ENCODE measurements at regions not wholly inside any gene's neighbourhood (a gene's known extent, or its start where the extent isn't known, plus 50 kb on each side); places are given as distances from the start of the nearest gene placed in this dataset.

DNA sequence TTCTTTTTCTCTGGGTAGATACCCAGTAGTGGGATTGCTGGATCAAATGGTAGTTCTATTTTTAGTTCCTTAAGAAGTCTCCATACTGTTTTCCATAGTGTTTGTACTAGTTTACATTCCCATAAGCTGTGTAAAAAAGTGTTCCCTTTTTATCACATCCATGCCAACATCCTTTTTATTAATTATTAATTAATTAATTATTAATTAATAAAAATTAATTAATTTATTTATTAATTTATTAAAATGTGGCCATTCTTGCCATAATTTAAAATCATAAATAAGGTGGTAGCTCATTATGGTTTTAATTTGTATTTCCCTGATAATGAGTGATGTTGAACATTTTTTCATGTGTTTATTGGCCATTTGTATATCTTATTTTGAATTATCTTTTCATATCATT, 173.9 kb upstream of the FOXN2 start:
- DNase-seq (ENCODE audit: low read depth): no peak

DNA sequence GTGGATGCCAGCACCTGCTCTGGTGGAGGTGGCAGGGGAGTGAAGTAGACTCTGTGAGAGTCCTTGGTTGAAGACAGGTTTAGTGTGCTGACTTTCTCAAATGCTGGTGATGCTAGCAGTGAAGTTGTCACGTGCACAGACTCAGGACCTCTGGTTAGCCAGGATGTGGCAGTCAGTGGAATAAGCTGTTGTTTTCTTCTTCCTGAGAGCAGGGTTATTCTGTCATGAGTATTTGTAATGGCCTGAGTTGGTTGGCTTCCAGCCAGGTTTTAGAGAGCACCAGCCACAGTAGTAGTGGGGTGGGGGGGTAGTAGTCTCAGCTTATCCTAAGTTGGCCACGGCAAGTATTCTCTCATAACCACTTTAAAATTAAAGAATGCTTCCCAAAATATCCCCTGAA, 169.7 kb upstream of the FOXN2 start:
- no peak for DNase-seq (ENCODE audit: low read depth)

DNA sequence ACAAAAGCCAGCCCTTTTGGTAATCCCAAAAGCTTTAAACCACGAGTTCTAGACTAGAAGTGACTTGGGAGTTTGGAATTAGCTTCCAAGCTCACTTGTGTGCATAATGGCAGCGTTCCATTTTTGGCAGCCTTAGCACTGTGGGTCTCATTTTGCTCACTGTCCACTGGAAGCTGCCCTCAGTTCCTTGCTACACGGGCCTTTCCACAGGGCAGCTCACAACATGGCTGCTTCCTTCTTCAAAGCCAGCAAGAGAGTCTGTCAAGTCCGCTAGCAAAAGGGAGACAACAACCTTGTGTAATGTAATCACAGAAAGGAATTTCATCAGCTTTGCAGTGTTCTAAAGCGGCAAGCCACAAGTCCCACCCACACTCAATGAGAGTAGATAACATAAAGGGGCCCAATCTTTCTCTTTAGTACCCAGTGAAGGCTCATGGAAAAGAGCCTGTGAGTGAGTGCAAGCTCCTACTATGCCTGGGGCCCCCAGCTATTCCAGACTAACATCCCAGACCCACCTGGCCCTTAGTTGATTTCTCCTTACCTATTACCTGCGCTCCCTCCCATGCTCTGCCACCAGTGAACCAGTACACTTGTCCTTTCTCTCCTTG, 168.5 kb upstream of the FOXN2 start:
- DNase-seq (ENCODE audit: low read depth): no peak

DNA sequence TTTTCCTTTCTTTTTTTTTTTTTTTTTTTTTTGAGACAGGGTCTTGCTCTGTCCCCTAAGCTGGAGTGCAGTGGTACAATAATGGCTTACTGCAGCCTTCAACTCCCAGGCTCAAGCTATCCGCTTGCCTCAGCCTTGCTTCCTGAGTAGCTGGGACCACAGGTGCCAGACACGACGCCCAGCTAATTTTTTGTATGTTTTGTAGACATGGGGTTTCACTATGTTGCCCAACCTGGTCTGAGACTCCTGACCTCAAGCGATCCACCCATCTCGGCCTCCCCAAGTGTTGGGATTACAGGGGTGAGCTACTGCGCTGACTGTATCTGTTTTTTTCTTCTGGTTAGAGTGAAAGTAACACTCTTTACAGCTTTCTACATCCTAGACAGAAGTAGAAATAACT, 167.9 kb upstream of the FOXN2 start:
- DNase-seq (ENCODE audit: low read depth): no peak

DNA sequence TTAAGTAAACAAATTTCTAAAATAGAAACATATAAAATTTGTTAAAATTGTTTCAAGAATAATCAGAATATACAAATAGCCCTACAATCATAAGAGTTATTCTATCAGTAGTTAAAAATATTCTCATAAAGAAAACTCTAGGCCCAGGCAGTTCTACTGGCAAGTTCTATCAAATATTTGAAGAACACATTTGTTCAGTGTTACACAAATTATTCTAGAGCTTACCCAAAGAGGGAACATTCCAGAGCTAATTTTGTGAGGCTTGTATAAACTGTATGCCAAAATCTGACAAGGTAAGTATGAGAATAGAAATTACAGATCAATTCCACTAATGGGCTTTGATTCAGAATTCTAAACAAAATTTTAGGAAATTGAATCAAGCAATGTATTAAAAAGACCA, 166.8 kb upstream of the FOXN2 start:
- no peak for DNase-seq (ENCODE audit: low read depth)

DNA sequence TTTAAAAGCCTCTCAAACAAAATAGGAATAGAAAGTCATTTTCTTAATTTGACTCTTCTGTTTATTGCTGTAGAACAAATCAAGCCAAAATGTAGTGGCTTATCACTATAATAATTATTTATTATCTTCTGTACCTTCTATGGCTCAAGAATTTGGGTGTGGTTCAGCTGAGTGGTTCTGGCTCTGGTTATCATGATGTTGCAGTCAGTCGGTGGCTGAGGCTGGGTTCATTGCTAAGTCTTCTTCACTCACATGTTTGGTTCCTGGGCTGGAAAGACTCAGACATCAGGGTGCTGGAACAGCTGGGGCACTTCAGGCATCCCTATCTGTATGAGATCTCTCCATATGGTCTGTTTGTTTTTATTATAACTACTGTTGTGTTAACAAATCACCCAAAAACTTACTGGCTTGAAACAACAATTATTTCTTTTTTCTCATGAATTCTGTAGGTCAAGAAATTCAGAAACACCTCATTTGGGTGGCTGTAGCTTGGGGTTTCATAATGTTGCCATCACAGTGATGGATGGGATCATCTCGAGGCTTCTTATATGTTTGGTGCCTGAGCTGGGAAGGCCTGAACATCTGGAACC, 165.5 kb upstream of the FOXN2 start:
- no peak for DNase-seq (ENCODE audit: low read depth)

DNA sequence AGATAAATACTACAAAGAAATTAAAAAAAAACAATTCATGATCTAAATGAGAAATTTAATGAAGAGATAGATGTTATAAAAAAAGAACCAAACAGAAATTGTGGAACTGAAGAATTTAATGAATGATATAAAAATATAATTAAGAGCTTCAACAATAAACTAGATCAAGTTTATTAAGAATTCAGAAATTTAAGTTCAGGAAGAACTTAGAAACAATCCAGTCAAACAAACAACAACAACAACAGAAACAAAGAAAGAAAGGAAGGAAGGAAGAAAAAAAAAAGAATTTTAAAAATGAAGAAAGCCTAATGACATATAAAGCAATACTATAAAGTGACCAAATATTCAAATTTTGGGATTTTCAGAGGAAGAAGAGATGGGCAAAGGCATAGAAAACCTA, 157.3 kb upstream of the FOXN2 start:
- no peak for DNase-seq (ENCODE audit: low read depth)

DNA sequence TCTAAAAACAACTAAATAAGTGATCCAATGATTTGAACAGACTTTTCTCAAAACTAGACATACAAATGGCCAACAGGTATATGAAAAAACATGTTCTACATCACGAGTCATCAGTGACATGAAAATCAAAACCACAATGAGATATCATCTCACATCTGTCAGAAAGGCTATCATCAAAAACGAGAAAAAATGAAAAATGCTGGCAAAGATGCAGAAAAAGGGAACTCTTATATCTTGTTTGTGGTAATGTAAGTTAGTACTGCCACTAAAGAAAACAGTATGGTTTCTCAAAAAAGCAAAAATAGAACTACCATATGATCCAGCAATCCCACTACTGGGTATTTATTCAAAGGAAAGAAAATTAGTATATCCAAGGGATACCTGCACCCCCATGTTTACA, 152.9 kb upstream of the FOXN2 start:
- no peak for DNase-seq (ENCODE audit: low read depth)

DNA sequence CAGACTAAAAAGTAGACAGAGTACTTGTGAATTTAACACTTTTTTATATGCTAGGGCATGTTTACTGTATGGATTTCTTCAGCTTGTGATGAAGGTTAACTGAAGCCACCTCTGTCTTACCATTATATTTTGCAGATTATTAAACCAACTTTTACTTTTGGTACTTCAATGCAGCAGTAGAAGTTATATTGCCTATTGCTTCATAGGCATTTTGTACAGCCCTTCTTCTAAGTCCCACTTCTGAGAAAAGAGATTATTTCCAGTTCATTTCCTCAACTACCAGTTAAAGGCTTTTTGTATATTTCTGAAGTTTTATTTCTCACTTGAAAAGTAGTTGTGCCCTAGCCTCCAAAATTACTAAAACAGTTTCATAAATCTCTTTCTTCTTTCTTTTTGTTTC, 151.7 kb upstream of the FOXN2 start:
- no peak for DNase-seq (ENCODE audit: low read depth)

DNA sequence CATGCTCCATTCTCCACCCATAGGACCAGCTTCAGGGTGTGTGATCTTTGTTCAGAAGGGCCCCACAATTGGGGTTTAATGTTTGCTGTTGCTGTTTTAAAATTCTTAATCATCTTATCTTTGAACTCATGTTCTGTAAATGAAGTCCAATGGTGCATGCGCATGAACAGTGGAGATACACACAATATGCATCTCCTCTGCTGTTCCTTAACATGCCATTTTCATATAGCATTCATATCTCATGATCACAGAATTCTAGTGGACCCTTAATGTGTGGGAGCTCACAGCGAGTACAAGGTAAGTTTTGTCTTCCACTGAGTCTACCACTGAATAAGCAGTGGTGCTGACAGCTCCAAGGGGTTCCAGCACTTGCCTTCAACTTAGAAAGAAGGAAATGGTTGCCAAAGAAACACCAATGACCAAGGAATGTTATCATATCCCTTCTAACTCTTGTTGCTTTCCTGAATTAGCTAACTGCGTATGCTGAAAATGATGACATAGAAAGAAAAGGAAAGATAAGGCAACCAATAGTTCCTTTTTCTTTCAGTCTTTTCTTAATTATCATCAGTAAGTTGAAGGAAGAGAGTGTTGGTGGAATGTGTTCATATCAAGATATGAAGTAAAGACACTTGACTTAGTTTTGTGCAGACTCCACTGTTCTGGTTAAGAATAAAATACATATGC, 149.3 kb upstream of the FOXN2 start:
- no peak for DNase-seq (ENCODE audit: low read depth)

DNA sequence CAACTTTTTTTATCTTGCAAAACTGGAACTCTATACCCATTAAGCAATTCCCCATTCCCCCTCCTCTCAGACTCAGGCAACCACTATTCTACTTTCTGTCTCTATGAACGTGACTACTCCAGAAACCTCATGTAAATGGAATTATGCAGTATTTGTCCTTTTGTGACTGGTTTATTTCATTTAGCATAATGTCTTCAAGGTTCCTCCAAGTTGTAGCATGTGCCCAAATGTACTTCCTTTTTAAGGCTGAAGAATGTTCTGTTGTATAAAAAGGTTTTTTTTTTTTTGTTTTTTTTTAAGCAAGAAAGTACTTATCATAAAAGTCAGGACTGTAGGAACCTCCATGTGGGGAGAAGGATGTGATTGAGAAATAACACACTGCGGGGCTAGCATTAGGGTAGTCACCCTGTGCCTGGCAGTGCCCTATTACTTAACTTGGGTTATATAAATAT, 145.3 kb upstream of the FOXN2 start:
- no peak for DNase-seq (ENCODE audit: low read depth)

DNA sequence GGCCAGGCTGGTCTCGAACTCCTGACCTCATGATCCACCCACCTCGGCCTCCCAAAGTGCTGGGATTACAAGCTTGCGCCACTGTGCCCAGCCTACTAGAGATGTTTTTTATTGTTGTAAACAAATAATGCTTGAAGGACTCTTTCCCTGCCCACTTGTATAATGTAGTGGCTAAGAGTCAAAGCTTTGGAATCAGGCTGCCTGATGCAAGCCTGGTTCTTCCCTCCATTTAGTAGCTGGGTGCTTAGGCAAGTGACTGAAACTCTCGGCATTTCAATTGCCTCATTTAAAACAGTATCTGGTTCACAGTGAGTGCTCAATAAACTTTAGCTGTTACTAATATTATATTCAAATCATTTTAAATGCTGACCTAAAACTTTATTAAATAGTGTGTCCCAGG, 144.2 kb upstream of the FOXN2 start:
- no peak for DNase-seq (ENCODE audit: low read depth)

DNA sequence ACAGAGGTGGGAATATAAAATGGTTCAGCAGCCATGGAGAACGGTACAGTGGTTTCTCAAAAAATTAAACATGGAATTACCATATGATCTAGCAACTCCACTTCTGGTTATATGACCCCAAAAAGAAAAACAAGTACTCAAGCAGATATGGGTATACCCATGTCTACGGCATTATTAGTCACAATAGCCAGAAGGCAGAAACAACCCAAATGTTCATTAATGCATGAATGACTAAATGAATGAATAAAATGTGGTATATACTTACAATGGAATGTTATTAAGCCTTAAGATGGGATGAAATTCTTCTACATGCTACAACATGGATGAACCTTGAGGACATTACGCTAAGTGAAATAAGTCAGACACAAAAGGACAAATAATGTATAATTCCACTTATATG, 141.3 kb upstream of the FOXN2 start:
- no peak for DNase-seq (ENCODE audit: low read depth)

DNA sequence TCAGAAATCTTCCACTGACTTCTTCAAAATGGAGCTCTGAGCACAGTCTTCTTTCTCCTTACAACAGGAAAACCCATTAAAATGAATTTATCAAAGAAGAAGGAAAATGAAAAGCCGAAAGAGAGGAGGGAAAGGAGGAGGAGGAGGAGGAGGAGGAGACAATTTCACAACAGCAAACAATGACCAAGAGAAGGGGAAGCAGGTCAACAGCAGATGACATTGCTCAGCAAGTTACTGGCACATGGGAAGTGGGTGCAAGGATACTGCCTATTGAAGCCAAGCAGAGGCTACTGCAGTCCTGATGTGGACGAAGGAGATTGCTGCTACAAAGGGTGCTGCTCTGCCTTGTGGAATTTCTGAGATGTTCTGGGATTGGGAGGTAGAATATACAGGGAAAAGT, 140.0 kb upstream of the FOXN2 start:
- no peak for DNase-seq (ENCODE audit: low read depth)

DNA sequence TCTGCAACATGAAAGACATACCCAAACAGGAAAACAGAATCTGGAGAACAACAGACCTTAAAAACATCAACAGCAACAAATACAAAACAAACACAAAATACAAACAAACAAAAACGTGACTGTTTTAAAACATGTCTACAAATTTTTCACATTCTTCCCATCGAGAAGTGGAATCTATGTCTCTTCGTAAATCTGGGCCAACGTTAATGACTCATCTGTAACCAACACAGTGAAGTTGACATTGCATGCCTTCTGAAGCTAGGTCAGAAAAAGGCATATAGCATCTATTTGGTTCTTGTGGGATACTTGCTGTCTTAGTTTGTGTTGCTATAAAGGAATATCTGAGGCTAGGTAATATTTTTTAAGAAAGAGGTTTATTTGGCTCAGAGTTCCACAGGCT, 139.2 kb upstream of the FOXN2 start:
- no peak for DNase-seq (ENCODE audit: low read depth)

DNA sequence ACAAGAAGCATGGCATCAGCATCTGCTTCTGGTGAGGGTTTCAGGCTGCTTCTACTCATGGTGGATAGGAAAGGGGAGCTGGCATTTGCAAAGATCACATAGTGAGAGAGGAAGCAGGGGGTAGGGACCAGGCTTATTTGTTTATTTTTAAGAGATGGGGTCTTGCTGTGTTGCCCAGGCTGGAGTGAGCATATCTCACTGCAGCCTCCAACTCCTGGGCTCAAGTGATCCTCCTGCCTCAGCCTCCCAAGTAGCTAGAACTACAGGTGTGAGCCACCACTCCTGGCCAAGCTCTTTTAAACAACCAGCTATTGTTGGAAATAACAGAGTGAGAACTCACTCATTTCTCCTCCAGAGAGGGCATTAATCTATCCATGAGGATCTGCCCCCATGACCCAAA, 138.8 kb upstream of the FOXN2 start:
- no peak for DNase-seq (ENCODE audit: low read depth)

DNA sequence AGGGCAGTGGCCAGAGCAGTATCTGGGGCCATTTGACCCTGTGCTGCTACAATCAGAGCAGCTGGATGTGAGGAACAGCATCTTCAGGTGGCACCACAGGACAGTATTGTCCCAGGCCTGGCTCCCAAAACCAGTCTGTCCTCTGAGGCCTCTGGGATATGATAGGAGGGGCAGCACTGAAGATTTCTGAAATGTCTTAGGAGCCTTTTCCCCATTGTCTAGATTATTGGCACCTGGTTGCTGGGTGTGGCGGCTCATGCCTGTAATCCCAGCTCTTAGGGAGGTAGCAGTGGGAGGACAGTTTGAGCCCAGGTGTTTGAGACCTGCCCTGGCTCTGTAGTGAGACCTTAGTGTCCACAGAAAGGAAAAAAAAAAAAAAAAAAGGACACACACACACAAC, 137.6 kb upstream of the FOXN2 start:
- no peak for DNase-seq (ENCODE audit: low read depth)

DNA sequence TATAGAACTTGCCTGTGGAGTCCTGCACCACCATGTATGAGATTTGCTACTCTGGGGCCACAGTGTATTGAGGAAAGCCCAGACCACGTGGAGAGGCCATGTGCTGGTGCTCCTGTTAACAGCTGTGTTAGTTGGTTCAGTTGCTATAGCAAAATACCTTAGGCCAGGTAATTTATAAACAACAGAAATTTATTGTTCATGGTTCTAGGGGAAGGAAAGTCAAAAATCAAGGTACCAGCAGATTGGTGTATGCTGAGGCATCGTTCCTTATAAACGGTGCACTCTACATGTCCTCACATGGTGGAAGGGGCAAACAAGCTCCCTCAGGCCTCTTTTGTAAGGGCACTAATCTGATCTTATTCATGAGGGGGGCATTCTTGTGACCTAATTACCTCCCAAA, 135.9 kb upstream of the FOXN2 start:
- DNase-seq (ENCODE audit: low read depth): no peak

DNA sequence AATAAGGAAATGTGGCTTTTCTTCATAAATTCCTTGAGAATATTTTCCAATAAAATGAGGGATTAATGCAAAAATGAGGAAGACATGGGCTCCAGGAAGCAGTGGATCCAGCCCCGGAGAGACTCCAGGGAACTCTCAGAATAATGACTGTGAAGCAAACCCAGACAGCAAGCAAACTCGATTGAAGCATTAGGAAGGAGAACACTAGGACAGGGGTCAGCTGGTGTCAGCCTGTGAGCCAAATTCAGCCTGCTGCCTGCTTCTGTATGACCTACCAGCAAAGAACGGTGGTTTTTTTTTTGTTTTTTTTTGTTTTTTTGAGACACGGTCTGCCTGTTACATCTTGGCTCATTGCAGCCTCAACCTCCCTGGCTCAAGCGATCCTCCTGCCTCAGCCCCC, 133.9 kb upstream of the FOXN2 start:
- DNase-seq (ENCODE audit: low read depth): no peak

DNA sequence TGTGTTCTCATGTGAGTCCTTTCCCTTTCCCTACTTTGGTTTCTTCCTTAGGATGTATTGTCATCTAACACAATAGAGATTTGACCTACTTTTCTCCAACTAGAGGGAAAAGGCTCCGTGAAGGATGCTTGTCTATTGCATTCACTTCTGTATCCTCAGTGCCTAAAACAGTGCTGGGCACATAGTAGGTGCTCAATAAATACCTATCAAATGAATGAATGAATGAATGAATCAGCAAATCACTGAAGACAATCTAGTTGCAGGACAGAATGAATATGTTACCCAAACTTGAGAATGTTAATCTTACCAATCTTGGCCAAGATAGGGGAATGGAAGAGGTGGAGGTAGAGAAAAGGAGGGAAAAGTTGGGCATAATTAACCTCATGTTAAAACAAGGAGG, 131.2 kb upstream of the FOXN2 start:
- DNase-seq (ENCODE audit: low read depth): no peak

DNA sequence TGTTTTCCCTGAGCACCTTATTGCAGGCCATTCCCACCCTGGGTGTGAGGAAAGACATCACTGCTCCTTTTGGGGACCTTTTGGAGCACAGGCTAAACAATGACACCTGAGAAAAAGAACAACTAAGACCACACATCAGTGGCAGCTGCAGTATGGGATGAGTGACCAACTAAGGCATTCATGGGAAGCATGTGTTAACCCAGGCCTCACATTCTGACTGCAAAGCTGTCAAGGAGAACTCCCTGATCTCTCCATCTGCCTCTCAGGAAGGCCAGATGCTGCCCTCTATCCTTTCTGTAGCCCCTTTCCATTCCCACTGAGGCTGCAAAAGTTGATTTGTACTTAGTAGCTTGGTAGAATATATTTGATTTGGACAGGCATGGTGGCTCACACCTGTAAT, 130.5 kb upstream of the FOXN2 start:
- no peak for DNase-seq (ENCODE audit: low read depth)

DNA sequence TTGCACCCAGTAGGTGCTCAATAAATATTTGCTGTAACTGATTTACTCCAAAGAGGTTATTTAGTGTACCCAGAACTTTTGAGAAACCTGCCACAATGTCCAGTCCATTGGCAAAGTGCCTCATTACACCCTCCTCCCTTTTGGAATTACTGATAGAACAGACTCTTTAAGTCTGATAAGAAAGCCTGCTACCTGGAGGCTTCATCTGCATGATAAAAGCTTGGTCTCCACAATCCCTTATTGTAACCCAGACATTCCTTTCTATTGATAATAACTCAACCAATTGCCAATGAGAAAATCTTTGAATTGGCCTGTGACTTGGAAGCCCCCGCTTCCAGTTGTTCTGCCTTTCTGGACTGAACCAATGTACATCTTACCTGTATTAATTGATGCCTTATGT, 127.0 kb upstream of the FOXN2 start:
- no peak for DNase-seq (ENCODE audit: low read depth)

DNA sequence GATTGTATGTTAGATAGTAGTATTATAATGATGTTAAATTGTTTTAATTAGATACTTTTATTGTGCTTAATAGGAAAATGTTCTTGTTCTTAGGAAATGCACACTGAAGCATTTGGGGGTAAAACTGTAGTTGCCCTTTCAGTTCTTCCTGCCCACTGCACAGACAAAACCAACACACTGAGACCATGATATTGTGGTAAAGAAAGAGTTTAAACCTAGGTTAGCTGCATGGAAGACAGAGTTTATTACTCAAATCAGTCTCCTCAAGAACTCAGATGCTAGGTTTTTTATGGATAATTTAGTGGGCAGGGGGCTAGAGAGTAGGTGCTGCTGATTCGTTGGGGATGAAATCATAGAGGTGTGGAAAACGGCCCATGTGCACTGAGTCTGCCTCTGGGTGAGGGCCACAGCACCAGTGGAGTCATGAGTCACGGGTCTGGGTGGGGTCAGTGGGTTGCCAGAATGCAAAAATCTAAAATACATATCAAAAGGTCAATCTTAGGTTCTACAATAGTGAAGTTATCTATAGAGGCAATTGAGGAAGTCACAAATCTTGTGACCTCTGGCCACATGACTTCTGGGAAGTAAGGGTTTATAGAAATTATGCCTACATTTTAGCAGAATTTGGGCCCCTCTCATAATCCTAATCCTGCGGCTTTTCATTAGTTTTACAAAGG, 124.8 kb upstream of the FOXN2 start:
- DNase-seq (ENCODE audit: low read depth): no peak

Data from activated T-cell treated with anti-CD3 and anti-CD28 coated beads for 48 hours (primary cell).